VCaP (cell line): ENCODE measurements at regions not wholly inside any gene's neighbourhood (a gene's known extent, or its start where the extent isn't known, plus 50 kb on each side); places are given as distances from the start of the nearest gene placed in this dataset.

ENCODE experiments used
- H3K27ac ChIP-seq: fragments of 450-650 bp; 2 replicates; pipeline ENCODE4 v1.5.1; 2017
- TF ChIP-seq, protein P1 (sequence below): fragments of 450-650 bp; conservative IDR thresholded peaks from 2 replicates; pipeline ENCODE4 v1.5.1; 2017; ENCODE audit warnings: mild to moderate bottlenecking, moderate library complexity

DNA sequence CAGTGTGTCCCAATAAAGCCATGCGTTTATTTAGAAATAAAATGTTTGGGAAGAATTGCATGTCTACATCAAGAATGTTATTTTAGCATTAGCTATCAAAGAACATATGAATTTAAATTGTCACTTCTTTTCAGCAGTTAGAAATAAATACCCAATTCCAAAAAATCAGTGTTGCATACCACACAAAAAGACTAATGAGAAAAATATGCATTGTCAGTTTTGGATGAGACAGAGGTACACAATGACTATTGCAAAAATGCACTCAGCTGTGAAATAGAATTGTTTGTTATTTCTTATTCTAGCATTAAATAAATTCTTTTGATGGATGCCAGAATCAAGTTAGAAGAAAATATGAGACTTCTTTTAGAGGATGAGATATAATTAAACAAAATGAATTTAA lies 833.9 kb downstream of the SLITRK1 start:
- TF ChIP-seq, protein P1, sequence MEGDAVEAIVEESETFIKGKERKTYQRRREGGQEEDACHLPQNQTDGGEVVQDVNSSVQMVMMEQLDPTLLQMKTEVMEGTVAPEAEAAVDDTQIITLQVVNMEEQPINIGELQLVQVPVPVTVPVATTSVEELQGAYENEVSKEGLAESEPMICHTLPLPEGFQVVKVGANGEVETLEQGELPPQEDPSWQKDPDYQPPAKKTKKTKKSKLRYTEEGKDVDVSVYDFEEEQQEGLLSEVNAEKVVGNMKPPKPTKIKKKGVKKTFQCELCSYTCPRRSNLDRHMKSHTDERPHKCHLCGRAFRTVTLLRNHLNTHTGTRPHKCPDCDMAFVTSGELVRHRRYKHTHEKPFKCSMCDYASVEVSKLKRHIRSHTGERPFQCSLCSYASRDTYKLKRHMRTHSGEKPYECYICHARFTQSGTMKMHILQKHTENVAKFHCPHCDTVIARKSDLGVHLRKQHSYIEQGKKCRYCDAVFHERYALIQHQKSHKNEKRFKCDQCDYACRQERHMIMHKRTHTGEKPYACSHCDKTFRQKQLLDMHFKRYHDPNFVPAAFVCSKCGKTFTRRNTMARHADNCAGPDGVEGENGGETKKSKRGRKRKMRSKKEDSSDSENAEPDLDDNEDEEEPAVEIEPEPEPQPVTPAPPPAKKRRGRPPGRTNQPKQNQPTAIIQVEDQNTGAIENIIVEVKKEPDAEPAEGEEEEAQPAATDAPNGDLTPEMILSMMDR: no peak
- H3K27ac ChIP-seq: no peak overlapping the region

- TF ChIP-seq, protein P1: no peak
- no peak overlapping the region for H3K27ac ChIP-seq
Measured at GRCh38 chr13:83024955-83025594, 857.2 kb downstream of the SLITRK1 start.

DNA sequence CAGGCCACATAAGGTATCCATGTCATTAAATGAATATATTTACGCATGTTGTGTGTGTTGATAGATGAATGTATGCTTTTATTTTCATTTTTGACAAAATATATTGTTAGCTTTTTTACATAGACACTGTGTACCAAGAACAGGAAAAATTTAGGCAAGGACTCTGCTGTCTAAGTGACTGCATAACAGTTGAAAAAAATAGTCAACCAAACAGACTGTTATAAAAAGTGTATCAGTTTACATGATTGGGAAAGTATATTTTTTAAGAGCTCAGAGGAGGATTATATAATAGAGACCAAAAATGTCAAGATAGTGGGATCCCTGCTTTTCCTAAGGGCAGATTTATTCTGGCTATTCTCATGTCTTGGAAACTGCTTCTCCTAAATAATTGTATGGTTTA lies 858.0 kb downstream of the SLITRK1 start:
- no peak overlapping the region for H3K27ac ChIP-seq
- TF ChIP-seq, protein P1: no peak

DNA sequence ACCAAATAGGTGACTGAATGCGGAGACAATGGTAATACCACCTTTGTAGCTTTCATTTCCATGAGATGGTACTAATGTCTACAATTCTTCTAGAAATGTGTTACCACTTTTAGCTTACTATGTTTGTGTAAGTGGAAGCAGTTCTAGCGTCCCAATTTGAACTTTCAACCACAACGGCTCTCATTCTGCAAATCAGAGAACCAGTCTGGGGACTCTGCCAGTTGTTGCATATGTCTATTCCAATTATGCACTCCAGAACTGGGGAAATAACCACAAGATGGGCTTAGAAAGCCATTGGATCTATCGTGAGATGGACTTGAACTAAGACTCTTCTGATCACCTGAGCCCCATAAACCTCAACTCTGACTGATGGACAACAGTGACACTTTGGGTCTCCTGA lies 862.3 kb downstream of the SLITRK1 start:
- H3K27ac ChIP-seq: no peak overlapping the region
- TF ChIP-seq, protein P1: no peak

DNA sequence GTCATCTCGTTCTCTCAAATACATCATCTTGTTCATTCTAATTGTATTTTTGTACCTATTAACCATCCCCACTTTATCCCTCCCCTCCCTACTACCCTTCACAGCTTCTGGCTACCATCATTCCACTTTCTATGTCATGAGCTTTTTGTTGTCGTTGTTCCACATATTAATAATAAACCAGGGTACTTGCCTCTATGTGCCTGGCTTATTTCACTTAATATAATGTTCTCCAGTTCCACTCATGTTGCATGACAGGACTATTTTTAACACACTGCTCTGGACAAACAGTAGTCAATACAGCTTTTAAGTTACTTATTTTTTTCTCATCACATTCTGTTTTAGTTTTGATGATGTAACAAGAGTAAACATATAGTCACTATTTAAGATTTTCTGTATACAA lies 872.3 kb downstream of the SLITRK1 start:
- no peak overlapping the region for H3K27ac ChIP-seq
- TF ChIP-seq, protein P1: no peak

DNA sequence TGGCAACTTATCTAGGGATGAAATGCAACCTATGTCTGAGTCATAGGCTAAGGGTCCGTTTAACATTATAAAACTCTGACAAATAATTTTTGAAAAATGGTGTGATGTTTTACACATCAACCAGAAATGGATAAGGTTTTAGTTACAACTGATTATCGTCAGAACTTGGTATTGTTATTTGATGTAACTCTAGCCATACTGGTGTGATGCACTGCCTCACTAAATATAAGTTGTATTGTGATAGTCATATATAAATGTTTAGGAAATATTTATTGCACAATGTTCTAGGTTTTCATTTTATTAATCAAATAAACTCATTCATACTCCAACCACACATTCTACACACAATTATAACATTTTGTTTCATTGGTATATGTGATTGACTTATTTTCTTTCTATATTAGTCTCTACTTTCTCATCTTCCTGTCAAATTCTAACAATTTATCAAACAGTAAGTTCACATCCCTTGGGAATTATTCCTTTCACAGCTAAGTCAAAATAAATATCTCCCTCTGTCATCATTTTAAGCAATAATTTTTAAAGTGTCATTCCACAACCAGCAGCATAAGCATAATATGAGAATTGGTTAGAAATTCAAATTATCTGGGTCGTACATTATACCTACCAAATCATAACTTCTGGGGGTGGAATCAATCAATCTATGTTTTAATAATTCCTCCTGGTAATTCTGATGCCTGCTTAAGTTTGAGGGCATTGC lies 873.9 kb downstream of the SLITRK1 start:
- no peak overlapping the region for H3K27ac ChIP-seq
- TF ChIP-seq, protein P1: no peak

GRCh38 chr13:83007226-83007625 lies 875.0 kb downstream of the SLITRK1 start:
- TF ChIP-seq, protein P1: no peak
- H3K27ac ChIP-seq: no peak overlapping the region
